HG03039 (cell line): ENCODE measurements at regions not wholly inside any gene's neighbourhood (a gene's known extent, or its start where the extent isn't known, plus 50 kb on each side); places are given as distances from the start of the nearest gene placed in this dataset.
"Not testable (repeated sequence)": the region's sequence is repeated elsewhere in the genome, so short reads cannot be mapped to it uniquely, and the experiment has no call there.

Source experiments
- ATAC-seq: cut with Tn5 transposase; IDR thresholded peaks from one replicate; pipeline ENCODE4 v1.9.1; 2021; ENCODE audit warnings: mild to moderate bottlenecking, moderate library complexity; ENCODE audit not compliant: unreplicated experiment

DNA sequence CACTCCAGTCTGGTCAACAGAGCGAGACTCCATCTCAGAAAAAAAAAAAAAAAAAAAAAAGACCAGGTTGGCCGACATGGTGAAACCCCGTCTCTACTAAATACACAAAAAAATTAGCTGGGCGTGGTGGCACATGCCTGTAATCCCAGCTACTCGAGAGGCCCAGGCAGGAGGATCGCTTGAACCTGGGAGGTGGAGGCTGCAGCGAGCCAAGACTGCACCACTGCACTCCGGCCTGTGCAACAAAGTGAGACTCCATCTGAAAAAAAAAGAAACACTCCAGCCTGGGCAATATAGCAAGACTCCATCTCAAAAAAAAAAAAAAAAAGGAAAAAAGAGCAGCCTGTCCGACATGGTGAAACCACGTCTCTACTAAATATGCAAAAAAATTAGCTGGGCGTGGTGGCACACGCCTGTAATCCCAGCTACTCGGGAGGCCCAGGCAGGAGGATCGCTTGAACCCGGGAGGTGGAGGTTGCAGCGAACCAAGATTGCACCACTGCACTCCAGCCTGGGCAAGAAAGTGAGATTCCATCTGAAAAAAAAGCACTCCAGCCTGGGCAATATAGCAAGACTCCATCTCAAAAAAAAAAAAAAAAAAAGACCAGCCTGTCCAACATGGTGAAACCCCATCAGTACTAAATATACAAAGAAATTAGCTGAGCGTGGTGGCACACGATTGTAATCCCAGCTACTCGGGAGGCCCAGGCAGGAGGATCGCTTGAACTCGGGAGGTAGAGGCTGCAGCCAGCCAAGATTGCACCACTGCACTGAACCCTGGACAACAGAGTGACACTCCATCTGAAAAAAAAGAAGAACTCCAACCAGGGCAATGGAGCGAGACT is 343.3 kb upstream of the PLGLB2 start:
- ATAC-seq, result not testable (repeated sequence)

- not testable (repeated sequence) for ATAC-seq
Observed at GRCh38 chr2:87405531-87406216, 342.2 kb upstream of the PLGLB2 start.

GRCh38 chr2:87406406-87407175 is 341.3 kb upstream of the PLGLB2 start:
- ATAC-seq, result not testable (repeated sequence)

DNA sequence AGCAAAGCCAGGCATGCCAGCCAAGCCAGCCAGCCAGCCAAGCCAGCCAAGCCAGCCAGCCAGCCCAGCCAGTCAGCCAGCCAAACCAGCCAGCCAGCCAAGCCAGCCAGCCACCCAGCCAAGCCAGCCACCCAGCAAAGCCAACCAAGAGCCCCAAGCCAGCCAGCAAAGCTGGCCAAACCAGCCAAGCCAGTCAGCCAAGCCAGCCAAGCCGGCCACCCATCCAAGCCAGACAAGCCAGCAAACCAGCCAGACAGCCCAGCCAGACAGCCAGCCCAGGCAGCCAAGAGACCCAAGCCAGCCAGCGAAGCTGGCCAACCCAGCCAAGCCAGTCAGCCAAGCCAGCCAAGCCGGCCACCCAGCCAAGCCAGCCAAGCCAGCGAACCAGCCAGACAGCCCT is 338.3 kb upstream of the PLGLB2 start:
- ATAC-seq, result not testable (repeated sequence)

- ATAC-seq, result not testable (repeated sequence)
Observed at GRCh38 chr2:87410371-87410770, 337.5 kb upstream of the PLGLB2 start.

GRCh38 chr2:87412036-87412820 is 335.7 kb upstream of the PLGLB2 start:
- not testable (repeated sequence) for ATAC-seq

DNA sequence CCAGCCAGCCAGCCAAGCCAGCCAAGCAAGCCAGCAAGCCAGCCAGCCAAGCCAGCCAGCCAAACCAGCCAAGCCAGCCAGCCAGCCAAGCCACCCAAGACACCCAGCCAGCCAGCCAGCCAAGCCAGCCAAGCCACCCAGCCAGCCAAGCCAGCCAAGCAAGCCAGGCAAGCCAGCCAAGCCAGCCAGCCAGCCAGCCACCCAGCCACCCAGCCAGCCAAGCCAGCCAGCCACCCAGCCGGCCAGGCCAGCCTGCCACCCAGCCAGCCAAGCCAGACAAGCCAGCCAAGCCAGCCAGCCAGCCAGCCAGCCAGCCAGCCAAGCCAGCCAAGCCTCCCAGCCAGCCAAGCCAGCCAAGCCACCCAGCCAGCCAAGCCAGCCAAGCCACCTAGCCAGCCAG is 333.6 kb upstream of the PLGLB2 start:
- not testable (repeated sequence) for ATAC-seq

GRCh38 chr2:87414795-87415570 is 332.9 kb upstream of the PLGLB2 start:
- ATAC-seq, result not testable (repeated sequence)

GRCh38 chr2:87415586-87416265 is 332.2 kb upstream of the PLGLB2 start:
- not testable (repeated sequence) for ATAC-seq

DNA sequence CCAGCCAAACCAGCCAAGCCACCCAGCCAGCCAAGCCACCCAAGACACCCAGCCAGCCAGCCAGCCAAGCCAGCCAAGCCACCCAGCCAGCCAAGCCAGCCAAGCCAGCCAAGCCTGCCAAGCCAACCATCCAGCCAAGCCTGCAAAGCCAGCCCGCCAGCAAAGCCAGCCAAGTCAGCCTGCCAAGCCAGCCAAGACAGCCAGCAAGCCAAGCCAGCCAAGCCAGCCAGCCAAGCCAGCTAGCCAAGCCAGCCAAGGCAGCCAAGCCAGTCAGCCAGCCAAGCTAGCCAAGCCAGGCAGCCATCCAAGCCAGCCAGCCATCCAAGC is 331.7 kb upstream of the PLGLB2 start:
- not testable (repeated sequence) for ATAC-seq

DNA sequence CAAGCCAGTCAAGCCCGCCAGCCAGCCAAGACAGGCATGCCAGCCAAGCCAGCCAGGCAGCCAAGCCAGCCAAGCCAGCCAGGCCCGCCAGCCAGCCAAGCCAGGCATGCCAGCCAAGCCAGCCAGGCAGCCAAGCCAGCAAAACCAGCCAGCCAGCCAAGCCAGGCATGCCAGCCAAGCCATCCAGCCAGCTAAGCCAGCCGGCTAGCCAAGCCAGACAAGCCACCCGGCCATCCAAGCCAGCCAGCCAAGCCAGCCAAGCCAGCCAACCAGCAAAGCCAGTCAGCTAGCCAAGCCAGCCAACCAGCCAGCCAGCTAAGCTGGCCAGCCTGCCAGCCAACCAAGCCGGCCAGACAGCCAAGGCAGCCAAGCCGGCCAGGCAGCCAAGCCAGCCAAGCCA is 330.7 kb upstream of the PLGLB2 start:
- not testable (repeated sequence) for ATAC-seq

GRCh38 chr2:87417742-87418567 is 329.9 kb upstream of the PLGLB2 start:
- not testable (repeated sequence) for ATAC-seq

- ATAC-seq, result not testable (repeated sequence)
Observed at GRCh38 chr2:87418823-87419822, 328.8 kb upstream of the PLGLB2 start.

DNA sequence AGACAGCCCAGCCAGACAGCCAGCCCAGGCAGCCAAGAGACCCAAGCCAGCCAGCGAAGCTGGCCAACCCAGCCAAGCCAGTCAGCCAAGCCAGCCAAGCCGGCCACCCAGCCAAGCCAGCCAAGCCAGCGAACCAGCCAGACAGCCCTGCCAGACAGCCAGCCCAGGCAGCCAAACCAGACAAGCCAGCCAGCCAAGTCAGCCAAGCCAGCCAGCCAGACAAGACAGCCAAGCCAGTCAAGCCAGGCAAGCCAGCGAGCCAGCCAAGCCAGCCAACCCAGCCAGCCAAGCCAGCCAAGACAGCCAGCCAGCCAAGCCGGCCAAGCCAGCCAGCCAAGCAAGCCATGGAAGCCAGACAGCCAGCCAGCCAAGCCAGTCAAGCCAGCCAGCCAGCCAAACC is 327.9 kb upstream of the PLGLB2 start:
- not testable (repeated sequence) for ATAC-seq

DNA sequence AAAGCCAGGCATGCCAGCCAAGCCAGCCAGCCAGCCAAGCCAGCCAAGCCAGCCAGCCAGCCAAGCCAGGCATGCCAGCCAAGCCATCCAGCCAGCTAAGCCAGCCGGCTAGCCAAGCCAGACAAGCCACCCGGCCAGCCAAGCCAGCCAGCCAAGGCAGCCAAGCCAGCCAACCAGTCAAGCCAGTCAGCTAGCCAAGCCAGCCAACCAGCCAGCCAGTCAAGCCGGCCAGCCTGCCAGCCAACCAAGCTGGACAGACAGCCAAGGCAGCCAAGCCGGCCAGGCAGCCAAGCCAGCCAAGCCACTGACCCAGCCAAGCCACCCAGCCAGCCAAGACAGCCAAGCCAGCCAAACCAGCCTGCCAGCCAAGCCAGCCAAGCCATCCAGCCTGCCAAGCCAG is 326.9 kb upstream of the PLGLB2 start:
- not testable (repeated sequence) for ATAC-seq

GRCh38 chr2:87423796-87424762 is 323.8 kb upstream of the PLGLB2 start:
- not testable (repeated sequence) for ATAC-seq
